Uterus (tissue), 2 donors: ENCODE measurements at regions not wholly inside any gene's neighbourhood (a gene's known extent, or its start where the extent isn't known, plus 50 kb on each side); places are given as distances from the start of the nearest gene placed in this dataset.

ENCODE experiments used
- POLR2A ChIP-seq, 2 donors: fragments of 450-650 bp; IDR thresholded peaks; one replicate each; pipeline ENCODE4 v1.6.1; 2016; ENCODE audit warnings: antibody characterized with exemption in 2 of 2, mild to moderate bottlenecking in 1 of 2, moderate library complexity in 1 of 2
- TF ChIP-seq, protein P1 (sequence below), 4 experiments: fragments of 200-600 bp in 2 of 4; fragments of 450-650 bp in 2 of 4; sonication (generic) in 2 of 4; IDR thresholded peaks; one replicate each; pipeline ENCODE4 v1.5.1; 2016 to 2019; ENCODE audit warnings: antibody characterized with exemption in 4 of 4, mild to moderate bottlenecking in 2 of 4, moderate library complexity in 1 of 4

- TF ChIP-seq, protein P1, sequence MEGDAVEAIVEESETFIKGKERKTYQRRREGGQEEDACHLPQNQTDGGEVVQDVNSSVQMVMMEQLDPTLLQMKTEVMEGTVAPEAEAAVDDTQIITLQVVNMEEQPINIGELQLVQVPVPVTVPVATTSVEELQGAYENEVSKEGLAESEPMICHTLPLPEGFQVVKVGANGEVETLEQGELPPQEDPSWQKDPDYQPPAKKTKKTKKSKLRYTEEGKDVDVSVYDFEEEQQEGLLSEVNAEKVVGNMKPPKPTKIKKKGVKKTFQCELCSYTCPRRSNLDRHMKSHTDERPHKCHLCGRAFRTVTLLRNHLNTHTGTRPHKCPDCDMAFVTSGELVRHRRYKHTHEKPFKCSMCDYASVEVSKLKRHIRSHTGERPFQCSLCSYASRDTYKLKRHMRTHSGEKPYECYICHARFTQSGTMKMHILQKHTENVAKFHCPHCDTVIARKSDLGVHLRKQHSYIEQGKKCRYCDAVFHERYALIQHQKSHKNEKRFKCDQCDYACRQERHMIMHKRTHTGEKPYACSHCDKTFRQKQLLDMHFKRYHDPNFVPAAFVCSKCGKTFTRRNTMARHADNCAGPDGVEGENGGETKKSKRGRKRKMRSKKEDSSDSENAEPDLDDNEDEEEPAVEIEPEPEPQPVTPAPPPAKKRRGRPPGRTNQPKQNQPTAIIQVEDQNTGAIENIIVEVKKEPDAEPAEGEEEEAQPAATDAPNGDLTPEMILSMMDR (IDR thresholded peaks at IDR 0.05), result no peak
- TF ChIP-seq POLR2A (IDR thresholded peaks at IDR 0.05), result no peak
Measured at GRCh38 chr13:84263354-84264069, 381.2 kb upstream of the SLITRK1 start.
